H9 (cell line): ENCODE measurements at regions not wholly inside any gene's neighbourhood (a gene's known extent, or its start where the extent isn't known, plus 50 kb on each side); places are given as distances from the start of the nearest gene placed in this dataset.

Experiments
- DNase-seq: peaks from one replicate; pipeline ENCODE4 v3.0.0-alpha.2; 2017
- H2AFZ ChIP-seq: one replicate; pipeline ENCODE4 v1.6.1; 2013; ENCODE audit warnings: mild to moderate bottlenecking, low read length, control low read depth, moderate library complexity
- H2AK5ac ChIP-seq: 2 replicates; pipeline ENCODE4 v1.6.1; 2013; ENCODE audit warnings: low read length, control low read depth, mixed read lengths; ENCODE audit not compliant: insufficient read length
- H2BK120ac ChIP-seq: one replicate; pipeline ENCODE4 v1.6.1; 2013; ENCODE audit warnings: low read depth, mild to moderate bottlenecking, low read length, control low read depth, inconsistent platforms; ENCODE audit not compliant: poor library complexity, severe bottlenecking
- H2BK12ac ChIP-seq: 2 replicates; pipeline ENCODE4 v1.6.1; 2013; ENCODE audit warnings: low read length, control low read depth, mixed read lengths, low read depth; ENCODE audit not compliant: insufficient read length
- H2BK15ac ChIP-seq: 2 replicates; pipeline ENCODE4 v1.6.1; 2013; ENCODE audit warnings: low read depth, low read length, control low read depth
- H2BK20ac ChIP-seq: one replicate; pipeline ENCODE4 v1.6.1; 2013; ENCODE audit warnings: low read depth, mild to moderate bottlenecking, low read length, control low read depth, inconsistent platforms; ENCODE audit not compliant: poor library complexity, severe bottlenecking
- H2BK5ac ChIP-seq: 2 replicates; pipeline ENCODE4 v1.6.1; 2013; ENCODE audit warnings: low read length, control low read depth, mixed read lengths; ENCODE audit not compliant: insufficient read length
- H3K14ac ChIP-seq: 2 replicates; pipeline ENCODE4 v1.6.1; 2013; ENCODE audit warnings: low read length, control low read depth; ENCODE audit not compliant: insufficient read depth
- H3K18ac ChIP-seq: 2 replicates; pipeline ENCODE4 v1.6.1; 2013; ENCODE audit warnings: low read depth, mild to moderate bottlenecking, mixed read lengths, low read length, control low read depth; ENCODE audit not compliant: insufficient read length
- H3K23ac ChIP-seq: 2 replicates; pipeline ENCODE4 v1.6.1; 2013; ENCODE audit warnings: low read length, control low read depth, mixed read lengths, low read depth; ENCODE audit not compliant: insufficient read length
- H3K23me2 ChIP-seq: 2 replicates; pipeline ENCODE4 v1.6.1; 2013; ENCODE audit warnings: low read depth, mild to moderate bottlenecking, mixed read lengths, low read length, control low read depth; ENCODE audit not compliant: insufficient read length, poor library complexity, severe bottlenecking
- H3K27ac ChIP-seq: 2 replicates; pipeline ENCODE4 v1.5.1; 2013; ENCODE audit warnings: low read length, control low read depth, mixed read lengths, low read depth; ENCODE audit not compliant: insufficient read length
- H3K27me3 ChIP-seq: 2 replicates; pipeline ENCODE4 v1.6.1; 2013; ENCODE audit warnings: low read length, control low read depth, inconsistent platforms; ENCODE audit not compliant: insufficient read depth
- H3K4ac ChIP-seq: 2 replicates; pipeline ENCODE4 v1.6.1; 2013; ENCODE audit warnings: low read depth, mild to moderate bottlenecking, control low read depth, inconsistent platforms, low read length, moderate library complexity
- H3K4me1 ChIP-seq: 2 replicates; pipeline ENCODE4 v1.6.1; 2013; ENCODE audit warnings: low read length, control low read depth, inconsistent platforms; ENCODE audit not compliant: insufficient read depth
- H3K4me2 ChIP-seq: 2 replicates; pipeline ENCODE4 v1.6.1; 2013; ENCODE audit warnings: low read length, control low read depth, mixed read lengths; ENCODE audit not compliant: insufficient read length, insufficient read depth
- H3K56ac ChIP-seq: 2 replicates; pipeline ENCODE4 v1.6.1; 2013; ENCODE audit warnings: low read depth, mild to moderate bottlenecking, mixed read lengths, low read length, control low read depth; ENCODE audit not compliant: insufficient read length
- H3K79me1 ChIP-seq: 2 replicates; pipeline ENCODE4 v1.6.1; 2013; ENCODE audit warnings: low read depth, mild to moderate bottlenecking, moderate library complexity, low read length, control low read depth, inconsistent platforms; ENCODE audit not compliant: insufficient read depth, poor library complexity, severe bottlenecking
- H3K79me2 ChIP-seq: 2 replicates; pipeline ENCODE4 v1.6.1; 2013; ENCODE audit warnings: low read length, control low read depth, inconsistent platforms; ENCODE audit not compliant: insufficient read depth
- H3K9ac ChIP-seq: 2 replicates; pipeline ENCODE4 v1.6.1; 2013; ENCODE audit warnings: low read length, control low read depth, mixed read lengths; ENCODE audit not compliant: insufficient read length; ENCODE audit errors: extremely low read depth
- H3K9me3 ChIP-seq: one replicate; pipeline ENCODE4 v1.6.1; 2013; ENCODE audit warnings: low read depth, low read length, inconsistent platforms; ENCODE audit not compliant: control insufficient read depth
- H3T11ph ChIP-seq: one replicate; pipeline ENCODE4 v1.6.1; 2013; ENCODE audit warnings: mild to moderate bottlenecking, low read length, control low read depth, inconsistent platforms
- H4K20me1 ChIP-seq: one replicate; pipeline ENCODE4 v1.6.1; 2013; ENCODE audit not compliant: control insufficient read depth, insufficient read length, insufficient read depth
- H4K5ac ChIP-seq: 2 replicates; pipeline ENCODE4 v1.6.1; 2013; ENCODE audit warnings: low read depth, mild to moderate bottlenecking, mixed read lengths, low read length, control low read depth; ENCODE audit not compliant: insufficient read length
- H4K8ac ChIP-seq: replicated peaks from 2 replicates; pipeline ENCODE4 v1.6.1; 2013; ENCODE audit warnings: low read length, control low read depth, mixed read lengths, low read depth; ENCODE audit not compliant: insufficient read length
- H4K91ac ChIP-seq: 2 replicates; pipeline ENCODE4 v1.6.1; 2013; ENCODE audit warnings: low read depth, mild to moderate bottlenecking, moderate library complexity, mixed read lengths, low read length, control low read depth; ENCODE audit not compliant: insufficient read length
- H3K27ac Mint-ChIP-seq, 3 experiments: 2 replicates in 2 of 3; 3 replicates in 1 of 3; pipeline ENCODE4 v1.8.0; 2020 to 2021; ENCODE audit warnings: mixed read lengths in 3 of 3, mild to moderate bottlenecking in 1 of 3, moderate library complexity in 1 of 3
- H3K27me3 Mint-ChIP-seq: 2 replicates; pipeline ENCODE4 v1.8.0; 2021; ENCODE audit warnings: low read depth, mild to moderate bottlenecking, moderate library complexity, mixed read lengths
- H3K36me3 Mint-ChIP-seq, 3 experiments: 2 replicates in 2 of 3; 3 replicates in 1 of 3; pipeline ENCODE4 v1.8.0; 2020 to 2021; ENCODE audit warnings: low read depth in 3 of 3, mixed read lengths in 3 of 3; ENCODE audit not compliant: insufficient read depth in 1 of 3
- H3K4me1 Mint-ChIP-seq, 2 experiments: 2 replicates each; pipeline ENCODE4 v1.8.0; 2020; ENCODE audit warnings: mixed read lengths in 2 of 2
- H3K4me3 Mint-ChIP-seq, 2 experiments: 2 replicates in 1 of 2; 3 replicates in 1 of 2; pipeline ENCODE4 v1.8.0; 2020 to 2021; ENCODE audit warnings: mild to moderate bottlenecking in 2 of 2, mixed read lengths in 2 of 2, moderate library complexity in 1 of 2
- H3K9me3 Mint-ChIP-seq, 2 experiments: 2 replicates in 1 of 2; 3 replicates in 1 of 2; pipeline ENCODE4 v1.8.0; 2020; ENCODE audit warnings: mild to moderate bottlenecking in 2 of 2, mixed read lengths in 2 of 2, moderate library complexity in 1 of 2
- CTCF ChIP-seq: fragments of 200-600 bp; sonication (generic); conservative IDR thresholded peaks from 3 replicates; pipeline ENCODE4 v1.8.0; 2021; ENCODE audit warnings: antibody characterized with exemption, mild to moderate bottlenecking
- WGBS: extraction: QIAGEN DNeasy Blood & Tissue Kit; methylation state at CpG from one replicate; pipeline ENCODE4 v1.1.7; 2013; ENCODE audit warnings: missing lambda C conversion rate, low lambda C conversion rate, mixed read lengths; ENCODE audit not compliant: insufficient read length; ENCODE audit errors: extremely low coverage; 5-methylcytosine and 5-hydroxymethylcytosine counted together

- H3K27ac ChIP-seq, result no peak overlapping the region
- H2BK12ac ChIP-seq, result no peak overlapping the region
- H3K79me1 ChIP-seq, result no peaks in the 10 kb centered on the region
- no peak overlapping the region for H3K18ac ChIP-seq
- Mint-ChIP-seq H3K4me3 (no peak overlapping the region), H3K36me3 (peaks cover 0 to 13% (median 7%) of the 10 kb centered on the region in 3 experiments; a peak in 6 of 7 replicates), H3K4me1 (no peaks in the 10 kb centered on the region), H3K27ac (no peak overlapping the region), H3K9me3 (peaks cover 8 to 18% of the 10 kb centered on the region in 2 experiments; a peak in 4 of 5 replicates), H3K27me3 (no peaks in the 10 kb centered on the region)
- H2BK20ac ChIP-seq, result peak overlapping the region; percentile 75
- H3K23me2 ChIP-seq, result no peaks in the 10 kb centered on the region
- no peak overlapping the region for H3K23ac ChIP-seq
- no peak overlapping the region for H3T11ph ChIP-seq
- no peak overlapping the region for H2BK5ac ChIP-seq
- no peak overlapping the region for H4K5ac ChIP-seq
- no peak overlapping the region for H2BK120ac ChIP-seq
- no peaks in the 10 kb centered on the region for H3K79me2 ChIP-seq
- H3K56ac ChIP-seq, result no peak overlapping the region
- peak overlapping the region; percentile 5 for H2AFZ ChIP-seq
- H3K9me3 ChIP-seq, result no peaks in the 10 kb centered on the region
- H3K27me3 ChIP-seq, result no peaks in the 10 kb centered on the region
- H2AK5ac ChIP-seq, result no peak overlapping the region
- no peaks in the 10 kb centered on the region for H3K4me1 ChIP-seq
- no peak overlapping the region for H3K9ac ChIP-seq
- no peaks in the 10 kb centered on the region for H4K20me1 ChIP-seq
- H4K91ac ChIP-seq, result no peak overlapping the region
- no peak overlapping the region for H3K4me2 ChIP-seq
- DNase-seq, result peak; percentile 23
- no CpG with 5 or more reads among the region's 4 CpGs for WGBS
- no peak overlapping the region for H4K8ac ChIP-seq
- H3K14ac ChIP-seq, result no peak overlapping the region
- 0 out of 3 replicates have a peak, but pooled peaks have one; percentile 13 for TF ChIP-seq CTCF
- H3K4ac ChIP-seq, result no peak overlapping the region
- H2BK15ac ChIP-seq, result no peak overlapping the region
Observed at GRCh38 chr4:131459430-131460101, 1689.5 kb upstream of the PCDH10 start.
